Stomach (tissue), 4 donors: ENCODE measurements at regions not wholly inside any gene's neighbourhood (a gene's known extent, or its start where the extent isn't known, plus 50 kb on each side); places are given as distances from the start of the nearest gene placed in this dataset.

ENCODE experiments used
- EP300 ChIP-seq: sonication (generic); formaldehyde crosslinking; IDR thresholded peaks from one replicate; pipeline ENCODE4 v1.6.1; 2017; ENCODE audit warnings: antibody characterized with exemption
- TF ChIP-seq, protein P1 (sequence below), 7 experiments: fragments of 450-650 bp in 4 of 7; fragments of 200-600 bp in 3 of 7; sonication (generic) in 3 of 7; IDR thresholded peaks; one replicate each; pipeline ENCODE4 v1.5.1; 2016 to 2019; ENCODE audit warnings: antibody characterized with exemption in 7 of 7, control low read depth in 2 of 7, mild to moderate bottlenecking in 1 of 7

DNA sequence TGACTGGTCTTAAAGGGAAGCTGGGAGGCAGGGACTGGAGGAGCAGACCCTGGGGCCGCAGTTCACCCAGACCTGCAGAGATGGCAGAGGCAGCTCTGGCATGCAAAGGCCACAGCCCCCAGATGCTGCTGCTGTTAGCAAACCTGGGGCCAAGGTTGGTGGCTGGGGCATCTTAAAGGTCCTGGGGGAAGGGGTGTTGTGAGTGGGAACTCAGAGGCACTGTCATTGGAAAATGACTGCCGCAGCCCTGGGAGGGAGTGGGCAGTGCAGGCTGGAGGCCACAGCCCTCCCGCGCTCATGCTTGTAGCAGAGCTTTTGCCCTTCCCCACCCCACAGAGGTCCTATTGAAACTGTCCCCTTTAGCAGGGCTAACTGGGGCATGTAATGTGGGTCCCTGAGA is 111.8 kb downstream of the CTTN start:
- TF ChIP-seq, protein P1, sequence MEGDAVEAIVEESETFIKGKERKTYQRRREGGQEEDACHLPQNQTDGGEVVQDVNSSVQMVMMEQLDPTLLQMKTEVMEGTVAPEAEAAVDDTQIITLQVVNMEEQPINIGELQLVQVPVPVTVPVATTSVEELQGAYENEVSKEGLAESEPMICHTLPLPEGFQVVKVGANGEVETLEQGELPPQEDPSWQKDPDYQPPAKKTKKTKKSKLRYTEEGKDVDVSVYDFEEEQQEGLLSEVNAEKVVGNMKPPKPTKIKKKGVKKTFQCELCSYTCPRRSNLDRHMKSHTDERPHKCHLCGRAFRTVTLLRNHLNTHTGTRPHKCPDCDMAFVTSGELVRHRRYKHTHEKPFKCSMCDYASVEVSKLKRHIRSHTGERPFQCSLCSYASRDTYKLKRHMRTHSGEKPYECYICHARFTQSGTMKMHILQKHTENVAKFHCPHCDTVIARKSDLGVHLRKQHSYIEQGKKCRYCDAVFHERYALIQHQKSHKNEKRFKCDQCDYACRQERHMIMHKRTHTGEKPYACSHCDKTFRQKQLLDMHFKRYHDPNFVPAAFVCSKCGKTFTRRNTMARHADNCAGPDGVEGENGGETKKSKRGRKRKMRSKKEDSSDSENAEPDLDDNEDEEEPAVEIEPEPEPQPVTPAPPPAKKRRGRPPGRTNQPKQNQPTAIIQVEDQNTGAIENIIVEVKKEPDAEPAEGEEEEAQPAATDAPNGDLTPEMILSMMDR (IDR thresholded peaks at IDR 0.05): no peak
- TF ChIP-seq EP300: no peak
